H9 (cell line): ENCODE measurements at regions not wholly inside any gene's neighbourhood (a gene's known extent, or its start where the extent isn't known, plus 50 kb on each side); places are given as distances from the start of the nearest gene placed in this dataset.

Experiments
- DNase-seq: peaks from one replicate; pipeline ENCODE4 v3.0.0-alpha.2; 2017
- H2AFZ ChIP-seq: one replicate; pipeline ENCODE4 v1.6.1; 2013; ENCODE audit warnings: mild to moderate bottlenecking, low read length, control low read depth, moderate library complexity
- H2AK5ac ChIP-seq: 2 replicates; pipeline ENCODE4 v1.6.1; 2013; ENCODE audit warnings: low read length, control low read depth, mixed read lengths; ENCODE audit not compliant: insufficient read length
- H2BK120ac ChIP-seq: one replicate; pipeline ENCODE4 v1.6.1; 2013; ENCODE audit warnings: low read depth, mild to moderate bottlenecking, low read length, control low read depth, inconsistent platforms; ENCODE audit not compliant: poor library complexity, severe bottlenecking
- H2BK12ac ChIP-seq: 2 replicates; pipeline ENCODE4 v1.6.1; 2013; ENCODE audit warnings: low read length, control low read depth, mixed read lengths, low read depth; ENCODE audit not compliant: insufficient read length
- H2BK15ac ChIP-seq: 2 replicates; pipeline ENCODE4 v1.6.1; 2013; ENCODE audit warnings: low read depth, low read length, control low read depth
- H2BK20ac ChIP-seq: one replicate; pipeline ENCODE4 v1.6.1; 2013; ENCODE audit warnings: low read depth, mild to moderate bottlenecking, low read length, control low read depth, inconsistent platforms; ENCODE audit not compliant: poor library complexity, severe bottlenecking
- H2BK5ac ChIP-seq: 2 replicates; pipeline ENCODE4 v1.6.1; 2013; ENCODE audit warnings: low read length, control low read depth, mixed read lengths; ENCODE audit not compliant: insufficient read length
- H3K14ac ChIP-seq: 2 replicates; pipeline ENCODE4 v1.6.1; 2013; ENCODE audit warnings: low read length, control low read depth; ENCODE audit not compliant: insufficient read depth
- H3K18ac ChIP-seq: 2 replicates; pipeline ENCODE4 v1.6.1; 2013; ENCODE audit warnings: low read depth, mild to moderate bottlenecking, mixed read lengths, low read length, control low read depth; ENCODE audit not compliant: insufficient read length
- H3K23ac ChIP-seq: 2 replicates; pipeline ENCODE4 v1.6.1; 2013; ENCODE audit warnings: low read length, control low read depth, mixed read lengths, low read depth; ENCODE audit not compliant: insufficient read length
- H3K23me2 ChIP-seq: 2 replicates; pipeline ENCODE4 v1.6.1; 2013; ENCODE audit warnings: low read depth, mild to moderate bottlenecking, mixed read lengths, low read length, control low read depth; ENCODE audit not compliant: insufficient read length, poor library complexity, severe bottlenecking
- H3K27ac ChIP-seq: 2 replicates; pipeline ENCODE4 v1.5.1; 2013; ENCODE audit warnings: low read length, control low read depth, mixed read lengths, low read depth; ENCODE audit not compliant: insufficient read length
- H3K27me3 ChIP-seq: 2 replicates; pipeline ENCODE4 v1.6.1; 2013; ENCODE audit warnings: low read length, control low read depth, inconsistent platforms; ENCODE audit not compliant: insufficient read depth
- H3K4ac ChIP-seq: 2 replicates; pipeline ENCODE4 v1.6.1; 2013; ENCODE audit warnings: low read depth, mild to moderate bottlenecking, control low read depth, inconsistent platforms, low read length, moderate library complexity
- H3K4me1 ChIP-seq: 2 replicates; pipeline ENCODE4 v1.6.1; 2013; ENCODE audit warnings: low read length, control low read depth, inconsistent platforms; ENCODE audit not compliant: insufficient read depth
- H3K4me2 ChIP-seq: 2 replicates; pipeline ENCODE4 v1.6.1; 2013; ENCODE audit warnings: low read length, control low read depth, mixed read lengths; ENCODE audit not compliant: insufficient read length, insufficient read depth
- H3K56ac ChIP-seq: 2 replicates; pipeline ENCODE4 v1.6.1; 2013; ENCODE audit warnings: low read depth, mild to moderate bottlenecking, mixed read lengths, low read length, control low read depth; ENCODE audit not compliant: insufficient read length
- H3K79me1 ChIP-seq: 2 replicates; pipeline ENCODE4 v1.6.1; 2013; ENCODE audit warnings: low read depth, mild to moderate bottlenecking, moderate library complexity, low read length, control low read depth, inconsistent platforms; ENCODE audit not compliant: insufficient read depth, poor library complexity, severe bottlenecking
- H3K79me2 ChIP-seq: 2 replicates; pipeline ENCODE4 v1.6.1; 2013; ENCODE audit warnings: low read length, control low read depth, inconsistent platforms; ENCODE audit not compliant: insufficient read depth
- H3K9ac ChIP-seq: 2 replicates; pipeline ENCODE4 v1.6.1; 2013; ENCODE audit warnings: low read length, control low read depth, mixed read lengths; ENCODE audit not compliant: insufficient read length; ENCODE audit errors: extremely low read depth
- H3K9me3 ChIP-seq: one replicate; pipeline ENCODE4 v1.6.1; 2013; ENCODE audit warnings: low read depth, low read length, inconsistent platforms; ENCODE audit not compliant: control insufficient read depth
- H3T11ph ChIP-seq: one replicate; pipeline ENCODE4 v1.6.1; 2013; ENCODE audit warnings: mild to moderate bottlenecking, low read length, control low read depth, inconsistent platforms
- H4K20me1 ChIP-seq: one replicate; pipeline ENCODE4 v1.6.1; 2013; ENCODE audit not compliant: control insufficient read depth, insufficient read length, insufficient read depth
- H4K5ac ChIP-seq: 2 replicates; pipeline ENCODE4 v1.6.1; 2013; ENCODE audit warnings: low read depth, mild to moderate bottlenecking, mixed read lengths, low read length, control low read depth; ENCODE audit not compliant: insufficient read length
- H4K8ac ChIP-seq: replicated peaks from 2 replicates; pipeline ENCODE4 v1.6.1; 2013; ENCODE audit warnings: low read length, control low read depth, mixed read lengths, low read depth; ENCODE audit not compliant: insufficient read length
- H4K91ac ChIP-seq: 2 replicates; pipeline ENCODE4 v1.6.1; 2013; ENCODE audit warnings: low read depth, mild to moderate bottlenecking, moderate library complexity, mixed read lengths, low read length, control low read depth; ENCODE audit not compliant: insufficient read length
- H3K27ac Mint-ChIP-seq, 3 experiments: 2 replicates in 2 of 3; 3 replicates in 1 of 3; pipeline ENCODE4 v1.8.0; 2020 to 2021; ENCODE audit warnings: mixed read lengths in 3 of 3, mild to moderate bottlenecking in 1 of 3, moderate library complexity in 1 of 3
- H3K27me3 Mint-ChIP-seq: 2 replicates; pipeline ENCODE4 v1.8.0; 2021; ENCODE audit warnings: low read depth, mild to moderate bottlenecking, moderate library complexity, mixed read lengths
- H3K36me3 Mint-ChIP-seq, 3 experiments: 2 replicates in 2 of 3; 3 replicates in 1 of 3; pipeline ENCODE4 v1.8.0; 2020 to 2021; ENCODE audit warnings: low read depth in 3 of 3, mixed read lengths in 3 of 3; ENCODE audit not compliant: insufficient read depth in 1 of 3
- H3K4me1 Mint-ChIP-seq, 2 experiments: 2 replicates each; pipeline ENCODE4 v1.8.0; 2020; ENCODE audit warnings: mixed read lengths in 2 of 2
- H3K4me3 Mint-ChIP-seq, 2 experiments: 2 replicates in 1 of 2; 3 replicates in 1 of 2; pipeline ENCODE4 v1.8.0; 2020 to 2021; ENCODE audit warnings: mild to moderate bottlenecking in 2 of 2, mixed read lengths in 2 of 2, moderate library complexity in 1 of 2
- H3K9me3 Mint-ChIP-seq, 2 experiments: 2 replicates in 1 of 2; 3 replicates in 1 of 2; pipeline ENCODE4 v1.8.0; 2020; ENCODE audit warnings: mild to moderate bottlenecking in 2 of 2, mixed read lengths in 2 of 2, moderate library complexity in 1 of 2
- CTCF ChIP-seq: fragments of 200-600 bp; sonication (generic); conservative IDR thresholded peaks from 3 replicates; pipeline ENCODE4 v1.8.0; 2021; ENCODE audit warnings: antibody characterized with exemption, mild to moderate bottlenecking
- WGBS: extraction: QIAGEN DNeasy Blood & Tissue Kit; methylation state at CpG from one replicate; pipeline ENCODE4 v1.1.7; 2013; ENCODE audit warnings: missing lambda C conversion rate, low lambda C conversion rate, mixed read lengths; ENCODE audit not compliant: insufficient read length; ENCODE audit errors: extremely low coverage; 5-methylcytosine and 5-hydroxymethylcytosine counted together

- Mint-ChIP-seq H3K27me3 (no peaks in the 10 kb centered on the region), H3K4me3 (no peak overlapping the region), H3K36me3 (no peaks in the 10 kb centered on the region), H3K9me3 (no peaks in the 10 kb centered on the region; a peak in 1 of 5 replicates), H3K27ac (no peak overlapping the region), H3K4me1 (peaks cover 24 to 27% of the 10 kb centered on the region in 2 experiments)
- Histone ChIP-seq H3K18ac (no peak overlapping the region), H3K79me1 (no peaks in the 10 kb centered on the region), H4K20me1 (no peaks in the 10 kb centered on the region), H3K9ac (no peak overlapping the region), H3K23me2 (no peaks in the 10 kb centered on the region), H3K27me3 (no peaks in the 10 kb centered on the region; the same call in 1 of the 2 replicates), H3K4me1 (no peaks in the 10 kb centered on the region; the same call in 1 of the 2 replicates), H3K14ac (no peak overlapping the region), H3K56ac (no peak overlapping the region), H4K8ac (no peak overlapping the region), H2BK20ac (no peak overlapping the region), H3T11ph (no peak overlapping the region), H3K23ac (no peak overlapping the region), H4K5ac (no peak overlapping the region), H2AK5ac (no peak overlapping the region), H2BK12ac (no peak overlapping the region), H4K91ac (no peak overlapping the region), H3K9me3 (no peaks in the 10 kb centered on the region), H2AFZ (no peak overlapping the region), H3K27ac (no peak overlapping the region), H3K4me2 (no peak overlapping the region), H2BK120ac (no peak overlapping the region), H2BK15ac (no peak overlapping the region), H3K4ac (no peak overlapping the region), H2BK5ac (no peak overlapping the region), H3K79me2 (no peaks in the 10 kb centered on the region)
- DNase-seq: no peak
- TF ChIP-seq CTCF: no peak
- WGBS: no CpG with 5 or more reads among the region's 7 CpGs
Observed at GRCh38 chr13:105773863-105774538, 761.5 kb downstream of the EFNB2 start.
